ENCODE measurements at regions not wholly inside any gene's neighbourhood (a gene's known extent, or its start where the extent isn't known, plus 50 kb on each side); places are given as distances from the start of the nearest gene placed in this dataset.

GRCh38 chr6:93974332-93974731 lies 555.0 kb upstream of the EPHA7 start:
- TF ChIP-seq POLR2AphosphoS5 (IDR thresholded peaks at IDR 0.05; ENCODE audit: low read depth, low read length), result no peak
- TF ChIP-seq REST (IDR thresholded peaks at IDR 0.05; ENCODE audit: insufficient read depth in 1 of 2, low read depth in 2 of 2, low read length in 2 of 2), result no peak
- TF ChIP-seq TAF1 (IDR thresholded peaks at IDR 0.05; ENCODE audit: borderline replicate concordance, insufficient read depth, low read length), result no peak
- TF ChIP-seq SIN3A (IDR thresholded peaks at IDR 0.05; ENCODE audit: borderline replicate concordance, insufficient read depth, low read length), result no peak
- no peak for TF ChIP-seq FOXP2 (optimal IDR thresholded peaks at IDR 0.05; ENCODE audit: borderline replicate concordance, extremely low read depth, extremely low read length, insufficient read depth)

- TF ChIP-seq FOXP2 (optimal IDR thresholded peaks at IDR 0.05; ENCODE audit: borderline replicate concordance, extremely low read depth, extremely low read length, insufficient read depth) (no peak), SIN3A (IDR thresholded peaks at IDR 0.05; ENCODE audit: borderline replicate concordance, insufficient read depth, low read length) (no peak), REST (IDR thresholded peaks at IDR 0.05; ENCODE audit: insufficient read depth in 1 of 2, low read depth in 2 of 2, low read length in 2 of 2) (no peak), POLR2AphosphoS5 (IDR thresholded peaks at IDR 0.05; ENCODE audit: low read depth, low read length) (no peak), TAF1 (IDR thresholded peaks at IDR 0.05; ENCODE audit: borderline replicate concordance, insufficient read depth, low read length) (no peak)
These were observed 553.4 kb upstream of the EPHA7 start for GRCh38 chr6:93972791-93973190.

- no peak for TF ChIP-seq POLR2AphosphoS5 (IDR thresholded peaks at IDR 0.05; ENCODE audit: low read depth, low read length)
- no peak for TF ChIP-seq REST (IDR thresholded peaks at IDR 0.05; ENCODE audit: insufficient read depth in 1 of 2, low read depth in 2 of 2, low read length in 2 of 2)
- no peak for TF ChIP-seq TAF1 (IDR thresholded peaks at IDR 0.05; ENCODE audit: borderline replicate concordance, insufficient read depth, low read length)
- TF ChIP-seq FOXP2 (optimal IDR thresholded peaks at IDR 0.05; ENCODE audit: borderline replicate concordance, extremely low read depth, extremely low read length, insufficient read depth), result no peak
- TF ChIP-seq SIN3A (IDR thresholded peaks at IDR 0.05; ENCODE audit: borderline replicate concordance, insufficient read depth, low read length), result no peak
These were observed 551.3 kb upstream of the EPHA7 start for GRCh38 chr6:93970684-93971083.

GRCh38 chr6:93968126-93968525 lies 548.8 kb upstream of the EPHA7 start:
- no peak for TF ChIP-seq SIN3A (IDR thresholded peaks at IDR 0.05; ENCODE audit: borderline replicate concordance, insufficient read depth, low read length)
- TF ChIP-seq FOXP2 (optimal IDR thresholded peaks at IDR 0.05; ENCODE audit: borderline replicate concordance, extremely low read depth, extremely low read length, insufficient read depth), result no peak
- TF ChIP-seq REST (IDR thresholded peaks at IDR 0.05; ENCODE audit: insufficient read depth in 1 of 2, low read depth in 2 of 2, low read length in 2 of 2), result no peak
- no peak for TF ChIP-seq TAF1 (IDR thresholded peaks at IDR 0.05; ENCODE audit: borderline replicate concordance, insufficient read depth, low read length)
- no peak for TF ChIP-seq POLR2AphosphoS5 (IDR thresholded peaks at IDR 0.05; ENCODE audit: low read depth, low read length)

GRCh38 chr6:93964926-93965325 lies 545.6 kb upstream of the EPHA7 start:
- no peak for TF ChIP-seq FOXP2 (optimal IDR thresholded peaks at IDR 0.05; ENCODE audit: borderline replicate concordance, extremely low read depth, extremely low read length, insufficient read depth)
- TF ChIP-seq POLR2AphosphoS5 (IDR thresholded peaks at IDR 0.05; ENCODE audit: low read depth, low read length), result no peak
- TF ChIP-seq SIN3A (IDR thresholded peaks at IDR 0.05; ENCODE audit: borderline replicate concordance, insufficient read depth, low read length), result no peak
- no peak for TF ChIP-seq REST (IDR thresholded peaks at IDR 0.05; ENCODE audit: insufficient read depth in 1 of 2, low read depth in 2 of 2, low read length in 2 of 2)
- no peak for TF ChIP-seq TAF1 (IDR thresholded peaks at IDR 0.05; ENCODE audit: borderline replicate concordance, insufficient read depth, low read length)

Data from PFSK-1 (cell line).